LNCAP (cell line): ENCODE measurements at regions not wholly inside any gene's neighbourhood (a gene's known extent, or its start where the extent isn't known, plus 50 kb on each side); places are given as distances from the start of the nearest gene placed in this dataset.

Experiments used
- CTCF ChIP-seq: fragments of 450-650 bp; IDR thresholded peaks from 2 replicates; pipeline ENCODE4 v1.5.1; 2017; ENCODE audit warnings: mild to moderate bottlenecking

- no peak for TF ChIP-seq CTCF
Measured at GRCh38 chr12:115255962-115256361, 572.0 kb upstream of the TBX3 start.

GRCh38 chr12:115255257-115255656 lies 571.3 kb upstream of the TBX3 start:
- no peak for TF ChIP-seq CTCF

GRCh38 chr12:115253049-115253448 lies 569.1 kb upstream of the TBX3 start:
- no peak for TF ChIP-seq CTCF

- TF ChIP-seq CTCF, result no peak
Measured at GRCh38 chr12:115251727-115252126, 567.8 kb upstream of the TBX3 start.

- TF ChIP-seq CTCF, result no peak
Measured at GRCh38 chr12:115249671-115250278, 565.8 kb upstream of the TBX3 start.

GRCh38 chr12:115245020-115245419 lies 561.0 kb upstream of the TBX3 start:
- no peak for TF ChIP-seq CTCF

GRCh38 chr12:115243933-115244628 lies 560.1 kb upstream of the TBX3 start:
- no peak for TF ChIP-seq CTCF
